GM12878 (cell line): ENCODE measurements at regions not wholly inside any gene's neighbourhood (a gene's known extent, or its start where the extent isn't known, plus 50 kb on each side); places are given as distances from the start of the nearest gene placed in this dataset.

Experiments
- ATAC-seq: fragments of 200-7000 bp; cut with Tn5 transposase; 3 replicates; pipeline ENCODE4 v1.9.1; 2020; ENCODE audit warnings: mild to moderate bottlenecking, moderate library complexity
- BruUV-seq: library from RNA; stranded (reverse); fragments of 400-500 nt; replicated peaks from 2 replicates; lab custom pipeline; 2021; lab: Mats Ljungman, UMichigan
- CTCF ChIA-PET: fragments of 300-600 bp; sonication (Branson Sonifier 250); formaldehyde crosslinking; extraction: SDS; loops from one replicate; lab custom pipeline; 2021; ENCODE audit warnings: inconsistent platforms; lab: Yijun Ruan, JAX
- POLR2A ChIA-PET: fragments of 350-600 bp; formaldehyde crosslinking; extraction: SDS; loops from one replicate; lab custom pipeline; 2021; ENCODE audit warnings: inconsistent platforms; lab: Charles Lee
- RAD21 ChIA-PET: fragments of 300-600 bp; sonication (Branson Sonifier 250); formaldehyde crosslinking; loops from one replicate; lab custom pipeline; 2023; ENCODE audit warnings: antibody characterized with exemption; ENCODE audit not compliant: unreplicated experiment; lab: Charles Lee
- SMC1A ChIA-PET: fragments of 300-600 bp; sonication (Branson Sonifier 250); formaldehyde crosslinking; loops from one replicate; lab custom pipeline; 2023; ENCODE audit not compliant: unreplicated experiment, uncharacterized antibody; lab: Charles Lee
- DNase-seq: peaks from one replicate; pipeline ENCODE4 v3.0.0-alpha.2; 2011; ENCODE audit warnings: low read depth, low spot score
- FAIRE-seq: peaks from 3 replicates; lab custom pipeline; 2011; peaks lifted over from hg19 to GRCh38; lab: Jason Lieb, UNC
- H2AFZ ChIP-seq: 2 replicates; pipeline ENCODE4 v1.6.0; 2011; ENCODE audit warnings: low read depth, low read length, control low read depth; ENCODE audit not compliant: control insufficient read depth
- H3K27ac ChIP-seq: 2 replicates; pipeline ENCODE4 v1.5.1; 2011; ENCODE audit warnings: control low read depth; ENCODE audit not compliant: control insufficient read depth, insufficient read depth
- H3K27me3 ChIP-seq, 2 experiments: replicated peaks in 1 of 2; 2 replicates each; pipeline versions ENCODE4 v1.6.0 to v1.6.1; 2011; ENCODE audit warnings: low read length in 1 of 2; ENCODE audit not compliant: control insufficient read depth in 2 of 2, insufficient read depth in 2 of 2
- H3K36me3 ChIP-seq, 2 experiments: 2 replicates each; pipeline ENCODE4 v1.5.1; 2011; ENCODE audit warnings: low read length in 1 of 2; ENCODE audit not compliant: control insufficient read depth in 2 of 2, insufficient read depth in 2 of 2
- H3K4me1 ChIP-seq: 2 replicates; pipeline ENCODE4 v1.6.1; 2011; ENCODE audit warnings: mild to moderate bottlenecking, low read length, moderate library complexity, mixed read lengths; ENCODE audit not compliant: control insufficient read depth, insufficient read depth
- H3K4me2 ChIP-seq: 2 replicates; pipeline ENCODE4 v1.6.0; 2011; ENCODE audit warnings: control low read depth; ENCODE audit not compliant: control insufficient read depth, insufficient read depth
- H3K4me3 ChIP-seq: fragments of 200-600 bp; sonication (generic); 2 replicates; pipeline ENCODE4 v1.5.1; 2016
- H3K79me2 ChIP-seq: 2 replicates; pipeline ENCODE4 v1.6.0; 2011; ENCODE audit warnings: low read length; ENCODE audit not compliant: control insufficient read depth, insufficient read depth
- H3K9ac ChIP-seq: 2 replicates; pipeline ENCODE4 v1.8.0; 2011; ENCODE audit warnings: low read length, control low read depth, mixed read lengths; ENCODE audit not compliant: control insufficient read depth, insufficient read depth
- H3K9me3 ChIP-seq: replicated peaks from 3 replicates; pipeline ENCODE4 v1.5.1; 2011; ENCODE audit warnings: mild to moderate bottlenecking, low read length; ENCODE audit not compliant: control insufficient read depth, insufficient read depth
- H4K20me1 ChIP-seq: 2 replicates; pipeline ENCODE4 v1.6.0; 2011; ENCODE audit not compliant: control insufficient read depth, insufficient read depth
- ESRRA ChIP-seq: IDR thresholded peaks from 2 replicates; pipeline ENCODE4 v1.6.1; 2012; ENCODE audit warnings: mild to moderate bottlenecking, low read length, improper control_type of control experiment
- KAT2A ChIP-seq: conservative IDR thresholded peaks from 2 replicates; pipeline ENCODE4 v1.6.1; 2011; ENCODE audit warnings: low read depth, low read length; ENCODE audit not compliant: control insufficient read depth
- MYC ChIP-seq: IDR thresholded peaks from 2 replicates; pipeline ENCODE4 v1.6.1; 2011; ENCODE audit warnings: mild to moderate bottlenecking, low read length, moderate library complexity, inconsistent platforms; ENCODE audit not compliant: insufficient read depth, insufficient replicate concordance, insufficient read length, severe bottlenecking
- NFXL1 ChIP-seq: fragments of 450-650 bp; IDR thresholded peaks from 2 replicates; pipeline ENCODE4 v1.6.1; 2017; ENCODE audit warnings: antibody characterized with exemption, mild to moderate bottlenecking, borderline replicate concordance
- POLR2AphosphoS5 ChIP-seq: IDR thresholded peaks from 2 replicates; pipeline ENCODE4 v1.6.1; 2011; ENCODE audit warnings: mild to moderate bottlenecking, low read length, inconsistent platforms
- RAD51 ChIP-seq: fragments of 450-650 bp; IDR thresholded peaks from 2 replicates; pipeline ENCODE4 v1.6.1; 2016; ENCODE audit warnings: moderate library complexity, mild to moderate bottlenecking, inconsistent platforms
- RB1 ChIP-seq: fragments of 450-650 bp; formaldehyde crosslinking; IDR thresholded peaks from 2 replicates; pipeline ENCODE4 v1.6.1; 2017; ENCODE audit warnings: mild to moderate bottlenecking, borderline replicate concordance
- RELA ChIP-seq: fragments of 450-650 bp; IDR thresholded peaks from 2 replicates; pipeline ENCODE4 v1.8.0; 2014; ENCODE audit warnings: borderline replicate concordance; ENCODE audit not compliant: partially characterized antibody
- RFX5 ChIP-seq: IDR thresholded peaks from 2 replicates; pipeline ENCODE4 v1.6.1; 2011; ENCODE audit warnings: low read depth, low read length, improper control_type of control experiment
- SIN3A ChIP-seq: IDR thresholded peaks from 2 replicates; pipeline ENCODE4 v1.6.1; 2012; ENCODE audit warnings: low read depth, low read length, improper control_type of control experiment
- SMAD5 ChIP-seq: IDR thresholded peaks from 2 replicates; pipeline ENCODE4 v1.6.1; 2016; ENCODE audit warnings: antibody characterized with exemption, low read depth
- SREBF1 ChIP-seq: IDR thresholded peaks from 2 replicates; pipeline ENCODE4 v1.6.1; 2012; ENCODE audit warnings: mild to moderate bottlenecking, low read length
- STAT3 ChIP-seq: IDR thresholded peaks from 2 replicates; pipeline ENCODE4 v1.6.1; 2011; ENCODE audit warnings: low read depth, low read length, improper control_type of control experiment
- TARDBP ChIP-seq: IDR thresholded peaks from 2 replicates; pipeline ENCODE4 v1.6.1; 2016; ENCODE audit warnings: borderline replicate concordance
- YY1 ChIP-seq: IDR thresholded peaks from 2 replicates; pipeline ENCODE4 v1.6.1; 2011; ENCODE audit warnings: low read depth, mild to moderate bottlenecking, low read length
- ZNF217 ChIP-seq: fragments of 450-650 bp; IDR thresholded peaks from 2 replicates; pipeline ENCODE4 v1.6.1; 2017; ENCODE audit warnings: antibody characterized with exemption, mild to moderate bottlenecking
- WGBS: methylation state at CpG from one replicate; pipeline ENCODE4 v1.1.6; 2016; ENCODE audit warnings: low lambda C conversion rate; ENCODE audit not compliant: insufficient replicate concordance, insufficient coverage; ENCODE audit errors: missing lambda C conversion rate; 5-methylcytosine and 5-hydroxymethylcytosine counted together
- in situ Hi-C: fragments of 300-500 bp; cut with MboI; formaldehyde crosslinking; loops from 9 replicates; pipeline ENCODE4 v1.14.3; 2018; ENCODE audit warnings: mixed read lengths
- intact Hi-C: fragments of 100-400 bp; cut with micrococcal nuclease; formaldehyde crosslinking; loops from one replicate; pipeline ENCODE4 v1.14.2; 2022; ENCODE audit not compliant: unreplicated experiment
- TF ChIP-seq, protein P1 (sequence below): IDR thresholded peaks from 2 replicates; pipeline ENCODE4 v1.6.1; 2012; ENCODE audit warnings: low read length, inconsistent platforms
- TF ChIP-seq, protein P2 (sequence below): fragments of 150-350 bp; IDR thresholded peaks from 2 replicates; pipeline ENCODE4 v1.6.1; 2014; ENCODE audit warnings: mild to moderate bottlenecking, low read depth, low read length
- TF ChIP-seq, protein P3 (sequence below): IDR thresholded peaks from 2 replicates; pipeline ENCODE4 v1.6.1; 2012; ENCODE audit warnings: improper control_type of control experiment, low read depth, low read length; ENCODE audit not compliant: insufficient replicate concordance

DNA sequence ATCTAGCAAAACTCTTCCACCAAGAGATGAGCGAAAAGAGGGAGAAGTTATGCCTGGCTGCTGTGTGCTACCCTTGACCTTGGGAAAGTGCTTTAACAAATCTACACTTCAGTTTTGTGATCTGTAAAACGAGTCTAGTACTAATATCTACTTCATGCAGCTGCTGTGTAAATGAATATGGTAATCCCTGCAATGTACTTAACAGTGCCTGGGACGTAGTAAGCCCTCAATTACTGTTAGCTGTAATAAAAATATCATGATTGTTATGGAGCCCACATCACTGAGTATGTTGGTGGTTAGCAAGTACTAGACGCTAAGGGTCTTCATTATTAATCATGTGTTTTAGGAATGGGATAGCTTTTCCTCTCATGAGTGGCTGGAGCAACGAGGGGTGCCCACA, 80.5 kb downstream of the LYZL1 start:
- no peak overlapping the region for H3K9ac ChIP-seq
- ATAC-seq (no peak), DNase-seq (no peak), FAIRE-seq (no peak)
- RAD21 ChIA-PET, result no interaction called here
- POLR2A ChIA-PET, result no interaction called here
- H3K4me3 ChIP-seq, result no peak overlapping the region
- no peak overlapping the region for H3K27ac ChIP-seq
- no peaks in the 10 kb centered on the region for H3K36me3 ChIP-seq
- no peaks in the 10 kb centered on the region for H3K4me1 ChIP-seq
- intact Hi-C loops, result no loop called here
- no peaks in the 10 kb centered on the region for H3K27me3 ChIP-seq
- no peaks in the 10 kb centered on the region for H3K9me3 ChIP-seq
- no peaks in the 10 kb centered on the region for H4K20me1 ChIP-seq
- H3K79me2 ChIP-seq, result no peaks in the 10 kb centered on the region
- TF ChIP-seq RAD51, result no peak
- no peak for TF ChIP-seq SMAD5
- no peak for TF ChIP-seq ESRRA
- TF ChIP-seq, protein P1, sequence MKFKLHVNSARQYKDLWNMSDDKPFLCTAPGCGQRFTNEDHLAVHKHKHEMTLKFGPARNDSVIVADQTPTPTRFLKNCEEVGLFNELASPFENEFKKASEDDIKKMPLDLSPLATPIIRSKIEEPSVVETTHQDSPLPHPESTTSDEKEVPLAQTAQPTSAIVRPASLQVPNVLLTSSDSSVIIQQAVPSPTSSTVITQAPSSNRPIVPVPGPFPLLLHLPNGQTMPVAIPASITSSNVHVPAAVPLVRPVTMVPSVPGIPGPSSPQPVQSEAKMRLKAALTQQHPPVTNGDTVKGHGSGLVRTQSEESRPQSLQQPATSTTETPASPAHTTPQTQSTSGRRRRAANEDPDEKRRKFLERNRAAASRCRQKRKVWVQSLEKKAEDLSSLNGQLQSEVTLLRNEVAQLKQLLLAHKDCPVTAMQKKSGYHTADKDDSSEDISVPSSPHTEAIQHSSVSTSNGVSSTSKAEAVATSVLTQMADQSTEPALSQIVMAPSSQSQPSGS, result no peak
- TF ChIP-seq RFX5, result no peak
- no peak for TF ChIP-seq NFXL1
- TF ChIP-seq TARDBP, result no peak
- TF ChIP-seq, protein P2, sequence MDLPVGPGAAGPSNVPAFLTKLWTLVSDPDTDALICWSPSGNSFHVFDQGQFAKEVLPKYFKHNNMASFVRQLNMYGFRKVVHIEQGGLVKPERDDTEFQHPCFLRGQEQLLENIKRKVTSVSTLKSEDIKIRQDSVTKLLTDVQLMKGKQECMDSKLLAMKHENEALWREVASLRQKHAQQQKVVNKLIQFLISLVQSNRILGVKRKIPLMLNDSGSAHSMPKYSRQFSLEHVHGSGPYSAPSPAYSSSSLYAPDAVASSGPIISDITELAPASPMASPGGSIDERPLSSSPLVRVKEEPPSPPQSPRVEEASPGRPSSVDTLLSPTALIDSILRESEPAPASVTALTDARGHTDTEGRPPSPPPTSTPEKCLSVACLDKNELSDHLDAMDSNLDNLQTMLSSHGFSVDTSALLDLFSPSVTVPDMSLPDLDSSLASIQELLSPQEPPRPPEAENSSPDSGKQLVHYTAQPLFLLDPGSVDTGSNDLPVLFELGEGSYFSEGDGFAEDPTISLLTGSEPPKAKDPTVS, result no peak
- no peak for TF ChIP-seq YY1
- no peak for TF ChIP-seq RB1
- TF ChIP-seq, protein P3, sequence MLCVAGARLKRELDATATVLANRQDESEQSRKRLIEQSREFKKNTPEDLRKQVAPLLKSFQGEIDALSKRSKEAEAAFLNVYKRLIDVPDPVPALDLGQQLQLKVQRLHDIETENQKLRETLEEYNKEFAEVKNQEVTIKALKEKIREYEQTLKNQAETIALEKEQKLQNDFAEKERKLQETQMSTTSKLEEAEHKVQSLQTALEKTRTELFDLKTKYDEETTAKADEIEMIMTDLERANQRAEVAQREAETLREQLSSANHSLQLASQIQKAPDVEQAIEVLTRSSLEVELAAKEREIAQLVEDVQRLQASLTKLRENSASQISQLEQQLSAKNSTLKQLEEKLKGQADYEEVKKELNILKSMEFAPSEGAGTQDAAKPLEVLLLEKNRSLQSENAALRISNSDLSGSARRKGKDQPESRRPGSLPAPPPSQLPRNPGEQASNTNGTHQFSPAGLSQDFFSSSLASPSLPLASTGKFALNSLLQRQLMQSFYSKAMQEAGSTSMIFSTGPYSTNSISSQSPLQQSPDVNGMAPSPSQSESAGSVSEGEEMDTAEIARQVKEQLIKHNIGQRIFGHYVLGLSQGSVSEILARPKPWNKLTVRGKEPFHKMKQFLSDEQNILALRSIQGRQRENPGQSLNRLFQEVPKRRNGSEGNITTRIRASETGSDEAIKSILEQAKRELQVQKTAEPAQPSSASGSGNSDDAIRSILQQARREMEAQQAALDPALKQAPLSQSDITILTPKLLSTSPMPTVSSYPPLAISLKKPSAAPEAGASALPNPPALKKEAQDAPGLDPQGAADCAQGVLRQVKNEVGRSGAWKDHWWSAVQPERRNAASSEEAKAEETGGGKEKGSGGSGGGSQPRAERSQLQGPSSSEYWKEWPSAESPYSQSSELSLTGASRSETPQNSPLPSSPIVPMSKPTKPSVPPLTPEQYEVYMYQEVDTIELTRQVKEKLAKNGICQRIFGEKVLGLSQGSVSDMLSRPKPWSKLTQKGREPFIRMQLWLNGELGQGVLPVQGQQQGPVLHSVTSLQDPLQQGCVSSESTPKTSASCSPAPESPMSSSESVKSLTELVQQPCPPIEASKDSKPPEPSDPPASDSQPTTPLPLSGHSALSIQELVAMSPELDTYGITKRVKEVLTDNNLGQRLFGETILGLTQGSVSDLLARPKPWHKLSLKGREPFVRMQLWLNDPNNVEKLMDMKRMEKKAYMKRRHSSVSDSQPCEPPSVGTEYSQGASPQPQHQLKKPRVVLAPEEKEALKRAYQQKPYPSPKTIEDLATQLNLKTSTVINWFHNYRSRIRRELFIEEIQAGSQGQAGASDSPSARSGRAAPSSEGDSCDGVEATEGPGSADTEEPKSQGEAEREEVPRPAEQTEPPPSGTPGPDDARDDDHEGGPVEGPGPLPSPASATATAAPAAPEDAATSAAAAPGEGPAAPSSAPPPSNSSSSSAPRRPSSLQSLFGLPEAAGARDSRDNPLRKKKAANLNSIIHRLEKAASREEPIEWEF, result no peak
- no peak for TF ChIP-seq POLR2AphosphoS5
- no peak for TF ChIP-seq ZNF217
- no peak for TF ChIP-seq SIN3A
- TF ChIP-seq KAT2A, result no peak
- no peak for TF ChIP-seq RELA
- TF ChIP-seq STAT3, result no peak
- no peak for TF ChIP-seq SREBF1
- no peak for TF ChIP-seq MYC
- H2AFZ ChIP-seq, result no peak overlapping the region
- CTCF ChIA-PET, result interaction anchor here (0.6 to 1.2 kb wide), 3 partner anchors 17 to 726 kb away, joined by 3 to 6 read pairs (median 3); no protein-coding TSS in a partner anchor
- SMC1A ChIA-PET, result interaction anchor here (0.7 kb wide), 2 partner anchors 13 to 15 kb away, joined by 3 read pairs; no protein-coding TSS in a partner anchor
- in situ Hi-C loops, result no loop called here
- WGBS, result 29% methylated on average over 5 of the region's 5 CpGs
- no TSS peak for BruUV-seq
- H3K4me2 ChIP-seq, result no peak overlapping the region
